ENCODE measurements at regions not wholly inside any gene's neighbourhood (a gene's known extent, or its start where the extent isn't known, plus 50 kb on each side); places are given as distances from the start of the nearest gene placed in this dataset.

DNA sequence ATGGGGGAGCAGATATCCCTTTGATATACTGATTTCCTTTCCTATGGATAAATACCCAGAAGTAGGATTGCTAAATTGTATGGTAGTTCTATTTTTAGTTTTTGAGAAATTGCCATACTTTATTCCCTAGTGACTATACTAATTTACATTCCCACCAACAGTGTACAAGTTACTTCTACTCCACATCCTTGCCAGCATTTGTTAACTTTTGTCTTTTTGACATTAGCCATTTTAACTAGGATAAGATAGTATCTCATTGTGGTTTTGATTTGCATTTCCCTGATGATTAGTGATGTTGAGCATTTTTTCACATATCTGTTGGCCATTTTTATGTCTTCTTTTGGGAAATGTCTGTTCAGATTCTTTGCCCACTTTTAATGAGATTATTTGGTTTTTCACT is 620.6 kb upstream of the CAMK1G start:
- H3K27me3 ChIP-seq (ENCODE audit: insufficient read depth, low read length, poor library complexity), result no peaks in the 10 kb centered on the region
- H3K4me3 ChIP-seq (ENCODE audit: low read depth in 1 of 2, low read length in 2 of 2), result no peak overlapping the region
- H3K36me3 ChIP-seq (ENCODE audit: insufficient read depth, low read length), result no peaks in the 10 kb centered on the region
- DNase-seq (no peak), ATAC-seq (ENCODE audit: insufficient read depth, low read depth) (no peak)
- no peaks in the 10 kb centered on the region for H3K9me3 ChIP-seq (ENCODE audit: insufficient read depth, low read length, severe bottlenecking)
- TF ChIP-seq EZH2 (IDR thresholded peaks at IDR 0.05; ENCODE audit: borderline replicate concordance, low read depth, low read length, severe bottlenecking), result no peak
- H3K4me1 ChIP-seq (ENCODE audit: insufficient read depth, low read length), result no peaks in the 10 kb centered on the region
- no peak overlapping the region for H3K27ac ChIP-seq (ENCODE audit: low read length)
- no peaks in the 10 kb centered on the region for H3K79me2 ChIP-seq (ENCODE audit: insufficient read depth, low read length)
- no peak overlapping the region for H2AFZ ChIP-seq (ENCODE audit: low read depth, low read length)
- H3K9ac ChIP-seq (ENCODE audit: low read depth, low read length), result no peak overlapping the region
- H3K4me2 ChIP-seq (ENCODE audit: insufficient read depth, low read length), result no peak overlapping the region
- no peaks in the 10 kb centered on the region for H4K20me1 ChIP-seq (ENCODE audit: insufficient read depth, low read length)

- H4K20me1 ChIP-seq (ENCODE audit: insufficient read depth, low read length), result no peaks in the 10 kb centered on the region
- no peaks in the 10 kb centered on the region for H3K4me1 ChIP-seq (ENCODE audit: insufficient read depth, low read length)
- H3K79me2 ChIP-seq (ENCODE audit: insufficient read depth, low read length), result no peaks in the 10 kb centered on the region
- no peak overlapping the region for H3K4me3 ChIP-seq (ENCODE audit: low read depth in 1 of 2, low read length in 2 of 2)
- H3K4me2 ChIP-seq (ENCODE audit: insufficient read depth, low read length), result no peak overlapping the region
- TF ChIP-seq, protein P1, sequence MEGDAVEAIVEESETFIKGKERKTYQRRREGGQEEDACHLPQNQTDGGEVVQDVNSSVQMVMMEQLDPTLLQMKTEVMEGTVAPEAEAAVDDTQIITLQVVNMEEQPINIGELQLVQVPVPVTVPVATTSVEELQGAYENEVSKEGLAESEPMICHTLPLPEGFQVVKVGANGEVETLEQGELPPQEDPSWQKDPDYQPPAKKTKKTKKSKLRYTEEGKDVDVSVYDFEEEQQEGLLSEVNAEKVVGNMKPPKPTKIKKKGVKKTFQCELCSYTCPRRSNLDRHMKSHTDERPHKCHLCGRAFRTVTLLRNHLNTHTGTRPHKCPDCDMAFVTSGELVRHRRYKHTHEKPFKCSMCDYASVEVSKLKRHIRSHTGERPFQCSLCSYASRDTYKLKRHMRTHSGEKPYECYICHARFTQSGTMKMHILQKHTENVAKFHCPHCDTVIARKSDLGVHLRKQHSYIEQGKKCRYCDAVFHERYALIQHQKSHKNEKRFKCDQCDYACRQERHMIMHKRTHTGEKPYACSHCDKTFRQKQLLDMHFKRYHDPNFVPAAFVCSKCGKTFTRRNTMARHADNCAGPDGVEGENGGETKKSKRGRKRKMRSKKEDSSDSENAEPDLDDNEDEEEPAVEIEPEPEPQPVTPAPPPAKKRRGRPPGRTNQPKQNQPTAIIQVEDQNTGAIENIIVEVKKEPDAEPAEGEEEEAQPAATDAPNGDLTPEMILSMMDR (IDR thresholded peaks at IDR 0.05; ENCODE audit: borderline replicate concordance, extremely low read depth, low read length, poor library complexity, severe bottlenecking), result no peak
- no peak for TF ChIP-seq EZH2 (IDR thresholded peaks at IDR 0.05; ENCODE audit: borderline replicate concordance, low read depth, low read length, severe bottlenecking)
- H3K27me3 ChIP-seq (ENCODE audit: insufficient read depth, low read length, poor library complexity), result no peaks in the 10 kb centered on the region
- no peak overlapping the region for H2AFZ ChIP-seq (ENCODE audit: low read depth, low read length)
- no peak overlapping the region for H3K27ac ChIP-seq (ENCODE audit: low read length)
- no peaks in the 10 kb centered on the region for H3K9me3 ChIP-seq (ENCODE audit: insufficient read depth, low read length, severe bottlenecking)
- ATAC-seq (ENCODE audit: insufficient read depth, low read depth), result no peak
- DNase-seq, result no peak
- no peak overlapping the region for H3K9ac ChIP-seq (ENCODE audit: low read depth, low read length)
- H3K36me3 ChIP-seq (ENCODE audit: insufficient read depth, low read length), result no peaks in the 10 kb centered on the region
Measured at GRCh38 chr1:208965351-208965750, 618.2 kb upstream of the CAMK1G start.

- TF ChIP-seq EZH2 (IDR thresholded peaks at IDR 0.05; ENCODE audit: borderline replicate concordance, low read depth, low read length, severe bottlenecking), result no peak
- TF ChIP-seq, protein P1 (IDR thresholded peaks at IDR 0.05; ENCODE audit: borderline replicate concordance, extremely low read depth, low read length, poor library complexity, severe bottlenecking), result no peak
- H3K4me3 ChIP-seq (ENCODE audit: low read depth in 1 of 2, low read length in 2 of 2), result no peak overlapping the region
- no peaks in the 10 kb centered on the region for H3K27me3 ChIP-seq (ENCODE audit: insufficient read depth, low read length, poor library complexity)
- H3K27ac ChIP-seq (ENCODE audit: low read length), result no peak overlapping the region
- H3K9ac ChIP-seq (ENCODE audit: low read depth, low read length), result no peak overlapping the region
- no peaks in the 10 kb centered on the region for H4K20me1 ChIP-seq (ENCODE audit: insufficient read depth, low read length)
- H3K4me1 ChIP-seq (ENCODE audit: insufficient read depth, low read length), result no peaks in the 10 kb centered on the region
- H3K4me2 ChIP-seq (ENCODE audit: insufficient read depth, low read length), result no peak overlapping the region
- no peaks in the 10 kb centered on the region for H3K79me2 ChIP-seq (ENCODE audit: insufficient read depth, low read length)
- ATAC-seq (ENCODE audit: insufficient read depth, low read depth), result no peak
- no peaks in the 10 kb centered on the region for H3K36me3 ChIP-seq (ENCODE audit: insufficient read depth, low read length)
- H3K9me3 ChIP-seq (ENCODE audit: insufficient read depth, low read length, severe bottlenecking), result no peaks in the 10 kb centered on the region
- no peak overlapping the region for H2AFZ ChIP-seq (ENCODE audit: low read depth, low read length)
- DNase-seq, result no peak
Measured at GRCh38 chr1:208967334-208967733, 616.2 kb upstream of the CAMK1G start.

DNA sequence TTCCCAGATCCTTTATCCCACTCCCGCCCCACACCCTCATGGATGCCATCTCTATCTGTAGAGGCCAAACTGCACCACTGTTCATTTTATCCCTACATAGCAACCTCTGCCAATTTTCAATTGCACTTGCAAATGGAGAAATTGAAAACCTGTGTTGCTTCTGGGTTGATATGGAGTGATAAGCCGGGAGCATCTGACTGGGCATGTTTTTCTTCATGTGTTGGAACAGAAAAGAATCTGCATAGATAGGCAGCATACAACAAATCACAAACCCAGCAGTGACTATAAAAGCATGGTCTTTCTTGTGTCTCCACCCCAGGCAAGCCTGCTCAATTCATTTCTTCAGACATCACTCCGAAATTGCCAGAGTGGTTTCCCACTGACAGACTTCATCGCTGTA is 608.8 kb upstream of the CAMK1G start:
- no peak overlapping the region for H2AFZ ChIP-seq (ENCODE audit: low read depth, low read length)
- DNase-seq (no peak), ATAC-seq (ENCODE audit: insufficient read depth, low read depth) (no peak)
- no peaks in the 10 kb centered on the region for H4K20me1 ChIP-seq (ENCODE audit: insufficient read depth, low read length)
- no peak overlapping the region for H3K4me2 ChIP-seq (ENCODE audit: insufficient read depth, low read length)
- H3K9ac ChIP-seq (ENCODE audit: low read depth, low read length), result no peak overlapping the region
- H3K27ac ChIP-seq (ENCODE audit: low read length), result no peak overlapping the region
- TF ChIP-seq EZH2 (IDR thresholded peaks at IDR 0.05; ENCODE audit: borderline replicate concordance, low read depth, low read length, severe bottlenecking), result no peak
- TF ChIP-seq, protein P1 (IDR thresholded peaks at IDR 0.05; ENCODE audit: borderline replicate concordance, extremely low read depth, low read length, poor library complexity, severe bottlenecking), result no peak
- H3K4me1 ChIP-seq (ENCODE audit: insufficient read depth, low read length), result no peaks in the 10 kb centered on the region
- no peaks in the 10 kb centered on the region for H3K79me2 ChIP-seq (ENCODE audit: insufficient read depth, low read length)
- H3K9me3 ChIP-seq (ENCODE audit: insufficient read depth, low read length, severe bottlenecking), result no peaks in the 10 kb centered on the region
- no peaks in the 10 kb centered on the region for H3K36me3 ChIP-seq (ENCODE audit: insufficient read depth, low read length)
- H3K27me3 ChIP-seq (ENCODE audit: insufficient read depth, low read length, poor library complexity), result peaks cover 17% of the 10 kb centered on the region
- H3K4me3 ChIP-seq (ENCODE audit: low read depth in 1 of 2, low read length in 2 of 2), result no peak overlapping the region

All from DND-41 (cell line).